OCI-LY3 (cell line): ENCODE measurements at regions not wholly inside any gene's neighbourhood (a gene's known extent, or its start where the extent isn't known, plus 50 kb on each side); places are given as distances from the start of the nearest gene placed in this dataset.

Experiments used
- H2AFZ ChIP-seq: fragments of 200-600, 300-600 bp; shearing (Covaris generic); 2 replicates; pipeline ENCODE4 v1.6.0; 2014; ENCODE audit warnings: antibody characterized with exemption, low read depth, low read length
- H3K27ac ChIP-seq: fragments of 200-600, 300-600 bp; sonication (generic); 2 replicates; pipeline ENCODE4 v1.5.1; 2014; ENCODE audit warnings: mild to moderate bottlenecking, low read length, moderate library complexity, mixed read lengths
- H3K27me3 ChIP-seq: fragments of 200-600, 300-600 bp; sonication (generic); 2 replicates; pipeline ENCODE4 v1.6.1; 2014; ENCODE audit warnings: low read depth, low read length, mixed read lengths
- H3K36me3 ChIP-seq: fragments of 200-600, 300-600 bp; sonication (generic); replicated peaks from 2 replicates; pipeline ENCODE3; 2014; ENCODE audit warnings: low read depth, low read length, mixed read lengths
- H3K4me1 ChIP-seq: fragments of 300-600, 200-600 bp; sonication (generic); 2 replicates; pipeline ENCODE4 v1.6.1; 2014; ENCODE audit warnings: low read length, mixed read lengths
- H3K4me2 ChIP-seq: fragments of 200-600, 300-600 bp; sonication (generic); 2 replicates; pipeline ENCODE4 v1.6.1; 2014; ENCODE audit warnings: low read length, mixed read lengths
- H3K4me3 ChIP-seq: fragments of 300-600, 200-600 bp; sonication (generic); 2 replicates; pipeline ENCODE4 v1.5.1; 2014; ENCODE audit warnings: antibody characterized with exemption, mild to moderate bottlenecking, low read length, moderate library complexity
- H3K79me2 ChIP-seq: fragments of 300-600, 200-600 bp; shearing (Covaris generic); 2 replicates; pipeline ENCODE4 v1.6.1; 2014; ENCODE audit warnings: mild to moderate bottlenecking, low read length, mixed read lengths
- H3K9ac ChIP-seq: fragments of 300-600, 200-600 bp; shearing (Covaris generic); 2 replicates; pipeline ENCODE4 v1.6.0; 2014; ENCODE audit warnings: mild to moderate bottlenecking, low read length, moderate library complexity
- H3K9me3 ChIP-seq: fragments of 200-600, 300-600 bp; shearing (Covaris generic); 2 replicates; pipeline ENCODE4 v1.6.1; 2014; ENCODE audit warnings: low read length, mixed read lengths; ENCODE audit not compliant: insufficient read depth
- H4K20me1 ChIP-seq: fragments of 200-600, 300-600 bp; sonication (generic); 2 replicates; pipeline ENCODE4 v1.6.1; 2016; ENCODE audit warnings: low read length, mixed read lengths; ENCODE audit not compliant: insufficient read depth
- EZH2phosphoT487 ChIP-seq: fragments of 200-600 bp; shearing (Covaris generic); IDR thresholded peaks from 2 replicates; pipeline ENCODE4 v1.6.1; 2018; ENCODE audit warnings: antibody characterized with exemption, mixed run types, low read depth
- TF ChIP-seq, protein P1 (sequence below): fragments of 200-600, 300-600 bp; sonication (generic); IDR thresholded peaks from 2 replicates; pipeline ENCODE4 v1.5.1; 2014; ENCODE audit warnings: antibody characterized with exemption, low read length, low read depth

GRCh38 chr3:31227131-31227562 is 305.6 kb upstream of the STT3B start:
- H4K20me1 ChIP-seq: no peaks in the 10 kb centered on the region
- no peaks in the 10 kb centered on the region for H3K36me3 ChIP-seq
- H3K79me2 ChIP-seq: no peaks in the 10 kb centered on the region
- H3K27me3 ChIP-seq: no peaks in the 10 kb centered on the region
- H3K4me2 ChIP-seq: peak overlapping the region; percentile 36
- no peak overlapping the region for H3K27ac ChIP-seq
- TF ChIP-seq, protein P1, sequence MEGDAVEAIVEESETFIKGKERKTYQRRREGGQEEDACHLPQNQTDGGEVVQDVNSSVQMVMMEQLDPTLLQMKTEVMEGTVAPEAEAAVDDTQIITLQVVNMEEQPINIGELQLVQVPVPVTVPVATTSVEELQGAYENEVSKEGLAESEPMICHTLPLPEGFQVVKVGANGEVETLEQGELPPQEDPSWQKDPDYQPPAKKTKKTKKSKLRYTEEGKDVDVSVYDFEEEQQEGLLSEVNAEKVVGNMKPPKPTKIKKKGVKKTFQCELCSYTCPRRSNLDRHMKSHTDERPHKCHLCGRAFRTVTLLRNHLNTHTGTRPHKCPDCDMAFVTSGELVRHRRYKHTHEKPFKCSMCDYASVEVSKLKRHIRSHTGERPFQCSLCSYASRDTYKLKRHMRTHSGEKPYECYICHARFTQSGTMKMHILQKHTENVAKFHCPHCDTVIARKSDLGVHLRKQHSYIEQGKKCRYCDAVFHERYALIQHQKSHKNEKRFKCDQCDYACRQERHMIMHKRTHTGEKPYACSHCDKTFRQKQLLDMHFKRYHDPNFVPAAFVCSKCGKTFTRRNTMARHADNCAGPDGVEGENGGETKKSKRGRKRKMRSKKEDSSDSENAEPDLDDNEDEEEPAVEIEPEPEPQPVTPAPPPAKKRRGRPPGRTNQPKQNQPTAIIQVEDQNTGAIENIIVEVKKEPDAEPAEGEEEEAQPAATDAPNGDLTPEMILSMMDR: no peak
- TF ChIP-seq EZH2phosphoT487: no peak
- no peak overlapping the region for H2AFZ ChIP-seq
- H3K9me3 ChIP-seq: no peaks in the 10 kb centered on the region
- H3K4me1 ChIP-seq: peaks cover 35% of the 10 kb centered on the region
- no peak overlapping the region for H3K9ac ChIP-seq
- no peak overlapping the region for H3K4me3 ChIP-seq

- no peak for TF ChIP-seq EZH2phosphoT487
- TF ChIP-seq, protein P1: no peak
- peaks cover 66% of the 10 kb centered on the region for H3K4me1 ChIP-seq
Observed at GRCh38 chr3:31230425-31231223, 302.1 kb upstream of the STT3B start.

GRCh38 chr3:31232055-31233025 is 300.4 kb upstream of the STT3B start:
- Histone ChIP-seq H3K27ac (peak overlapping the region; percentile 72), H3K79me2 (no peaks in the 10 kb centered on the region), H3K9me3 (no peaks in the 10 kb centered on the region), H3K4me3 (peak overlapping the region; percentile 18), H3K9ac (peak overlapping the region; percentile 17; the same call in 1 of the 2 replicates), H3K36me3 (no peaks in the 10 kb centered on the region), H3K4me2 (peak overlapping the region; percentile 61), H3K27me3 (no peaks in the 10 kb centered on the region), H3K4me1 (peaks cover 55% of the 10 kb centered on the region), H4K20me1 (no peaks in the 10 kb centered on the region), H2AFZ (peak overlapping the region; percentile 41)
- TF ChIP-seq, protein P1: no peak
- TF ChIP-seq EZH2phosphoT487: no peak

More at GRCh38 chr3:31230425-31231223, 302.1 kb upstream of the STT3B start:
- no peaks in the 10 kb centered on the region for H3K36me3 ChIP-seq
- H3K79me2 ChIP-seq: no peaks in the 10 kb centered on the region
- H3K27ac ChIP-seq: no peak overlapping the region
- H3K4me3 ChIP-seq: no peak overlapping the region
- no peaks in the 10 kb centered on the region for H3K27me3 ChIP-seq
- no peaks in the 10 kb centered on the region for H3K9me3 ChIP-seq
- no peak overlapping the region for H3K4me2 ChIP-seq
- peak overlapping the region; percentile 31; the same call in 1 of the 2 replicates for H2AFZ ChIP-seq
- no peaks in the 10 kb centered on the region for H4K20me1 ChIP-seq
- H3K9ac ChIP-seq: no peak overlapping the region

- H3K79me2 ChIP-seq: no peaks in the 10 kb centered on the region
- no peaks in the 10 kb centered on the region for H4K20me1 ChIP-seq
- H3K4me2 ChIP-seq: no peak overlapping the region
- peaks cover 67% of the 10 kb centered on the region for H3K4me1 ChIP-seq
- no peaks in the 10 kb centered on the region for H3K9me3 ChIP-seq
- no peak overlapping the region for H3K27ac ChIP-seq
- no peak overlapping the region for H3K4me3 ChIP-seq
- H3K9ac ChIP-seq: no peak overlapping the region
- no peak overlapping the region for H2AFZ ChIP-seq
- no peak for TF ChIP-seq EZH2phosphoT487
- H3K27me3 ChIP-seq: no peaks in the 10 kb centered on the region
- no peaks in the 10 kb centered on the region for H3K36me3 ChIP-seq
Observed at GRCh38 chr3:31234145-31234544, 298.6 kb upstream of the STT3B start.
